ACC112 (cell line): ENCODE measurements at regions not wholly inside any gene's neighbourhood (a gene's known extent, or its start where the extent isn't known, plus 50 kb on each side); places are given as distances from the start of the nearest gene placed in this dataset.

ENCODE experiments used
- H2AFZ ChIP-seq: fragments of 200-600 bp; sonication (generic); one replicate; pipeline ENCODE4 v1.6.0; 2017; ENCODE audit warnings: antibody characterized with exemption, low read length; ENCODE audit not compliant: unreplicated experiment
- H3K27ac ChIP-seq: fragments of 200-600 bp; sonication (generic); 2 replicates; pipeline ENCODE4 v1.5.1; 2014; ENCODE audit warnings: low read depth, mild to moderate bottlenecking, antibody characterized with exemption, low read length, moderate library complexity
- H3K27me3 ChIP-seq: fragments of 200-600 bp; sonication (generic); 2 replicates; pipeline ENCODE4 v1.6.1; 2014; ENCODE audit warnings: mild to moderate bottlenecking, antibody characterized with exemption, low read length, moderate library complexity, mixed read lengths; ENCODE audit not compliant: insufficient read depth
- H3K36me3 ChIP-seq: fragments of 200-600 bp; sonication (generic); 2 replicates; pipeline ENCODE4 v1.6.1; 2016; ENCODE audit warnings: mild to moderate bottlenecking, antibody characterized with exemption, low read length, moderate library complexity, mixed read lengths; ENCODE audit not compliant: insufficient read depth
- H3K4me1 ChIP-seq: fragments of 200-600 bp; sonication (generic); one replicate; pipeline ENCODE4 v1.6.1; 2016; ENCODE audit warnings: low read length, mixed read lengths; ENCODE audit not compliant: insufficient read depth, unreplicated experiment, control insufficient read depth
- H3K4me3 ChIP-seq: fragments of 200-600 bp; sonication (generic); 2 replicates; pipeline ENCODE4 v1.5.1; 2014; ENCODE audit warnings: mild to moderate bottlenecking, low read depth, low read length
- H3K79me2 ChIP-seq: fragments of 200-600 bp; sonication (generic); one replicate; pipeline ENCODE4 v1.6.0; 2016; ENCODE audit warnings: low read length; ENCODE audit not compliant: control insufficient read depth, unreplicated experiment, insufficient read depth

GRCh38 chr7:116145245-116145852, 65.0 kb upstream of the TES start:
- peaks cover 5% of the 10 kb centered on the region for H3K4me1 ChIP-seq
- no peaks in the 10 kb centered on the region for H3K36me3 ChIP-seq
- no peak overlapping the region for H3K4me3 ChIP-seq
- H2AFZ ChIP-seq, result no peak overlapping the region
- H3K27ac ChIP-seq, result no peak overlapping the region
- no peaks in the 10 kb centered on the region for H3K27me3 ChIP-seq
- H3K79me2 ChIP-seq, result no peaks in the 10 kb centered on the region

DNA sequence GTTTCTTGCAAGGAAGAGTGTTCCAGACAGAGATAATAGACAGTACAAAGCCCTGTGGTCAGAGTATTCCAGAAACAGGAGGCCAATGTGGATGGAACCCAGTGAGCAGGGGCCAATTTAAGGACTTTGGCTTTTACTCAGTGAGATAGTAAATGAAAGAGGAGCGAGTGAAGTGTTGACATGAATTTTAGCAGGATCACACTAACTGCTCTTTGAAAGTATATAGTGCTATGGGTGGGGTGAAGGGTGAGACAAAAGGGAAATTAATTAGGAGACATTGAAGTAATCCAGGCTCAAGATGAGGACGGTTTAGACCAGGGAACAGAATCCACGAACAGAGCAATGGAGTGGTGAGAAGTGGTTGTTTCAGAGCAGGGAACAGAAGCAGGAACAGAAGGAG, 62.2 kb upstream of the TES start:
- H3K27me3 ChIP-seq, result no peaks in the 10 kb centered on the region
- H3K4me3 ChIP-seq, result no peak overlapping the region
- H3K36me3 ChIP-seq, result no peaks in the 10 kb centered on the region
- H2AFZ ChIP-seq, result no peak overlapping the region
- H3K79me2 ChIP-seq, result no peaks in the 10 kb centered on the region
- H3K27ac ChIP-seq, result no peak overlapping the region
- peaks cover 10% of the 10 kb centered on the region for H3K4me1 ChIP-seq

DNA sequence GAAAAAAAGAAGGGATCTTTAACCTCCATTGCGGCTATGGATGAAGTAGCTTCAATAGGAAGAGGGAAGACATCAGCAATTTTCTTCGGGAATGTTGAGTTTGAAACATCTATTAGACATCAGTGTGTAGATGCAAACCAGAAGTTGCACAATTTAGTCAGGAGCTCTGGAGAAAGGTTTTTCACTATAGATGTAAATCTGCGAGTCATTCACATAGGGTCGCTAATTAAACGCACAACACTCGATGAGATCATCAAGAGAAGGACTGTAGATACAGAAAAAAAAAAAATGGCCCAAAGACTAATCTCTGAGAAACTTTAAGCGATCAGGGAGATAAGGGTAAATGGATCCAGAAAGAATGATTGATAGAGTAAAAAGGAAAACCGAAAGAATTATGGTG, 61.7 kb upstream of the TES start:
- H3K4me1 ChIP-seq, result peaks cover 10% of the 10 kb centered on the region
- no peaks in the 10 kb centered on the region for H3K27me3 ChIP-seq
- no peak overlapping the region for H3K4me3 ChIP-seq
- H3K36me3 ChIP-seq, result no peaks in the 10 kb centered on the region
- H3K27ac ChIP-seq, result no peak overlapping the region
- no peaks in the 10 kb centered on the region for H3K79me2 ChIP-seq
- no peak overlapping the region for H2AFZ ChIP-seq

DNA sequence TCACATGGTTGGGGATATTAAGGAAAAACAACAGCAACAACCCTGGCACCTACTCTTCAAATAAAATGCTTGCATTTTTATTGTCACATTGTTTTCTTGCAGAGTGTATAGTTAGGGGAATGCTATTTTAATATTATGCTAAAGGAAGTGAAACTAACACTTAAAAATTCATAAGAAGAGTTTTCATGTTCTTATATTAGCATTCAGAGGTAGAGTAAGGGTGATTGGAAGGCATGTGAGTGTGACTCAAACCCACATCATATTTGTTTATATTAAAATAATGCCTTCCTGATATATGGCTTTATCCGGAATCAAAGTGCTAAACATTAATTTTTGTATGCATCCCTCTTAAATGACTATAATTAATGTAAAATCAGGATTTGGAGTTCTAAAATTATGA, 59.8 kb upstream of the TES start:
- Histone ChIP-seq H3K27ac (no peak overlapping the region), H3K4me1 (peaks cover 10% of the 10 kb centered on the region), H2AFZ (peak overlapping the region; percentile 59), H3K79me2 (no peaks in the 10 kb centered on the region), H3K4me3 (peak overlapping the region; percentile 35; the same call in 1 of the 2 replicates), H3K27me3 (no peaks in the 10 kb centered on the region), H3K36me3 (no peaks in the 10 kb centered on the region)

GRCh38 chr7:116152276-116152675, 58.1 kb upstream of the TES start:
- Histone ChIP-seq H3K79me2 (no peaks in the 10 kb centered on the region), H3K4me1 (peaks cover 10% of the 10 kb centered on the region), H3K27ac (no peak overlapping the region), H3K36me3 (no peaks in the 10 kb centered on the region), H3K27me3 (no peaks in the 10 kb centered on the region), H3K4me3 (no peak overlapping the region), H2AFZ (peak overlapping the region; percentile 1)

- Histone ChIP-seq H3K27ac (no peak overlapping the region), H3K79me2 (no peaks in the 10 kb centered on the region), H2AFZ (no peak overlapping the region), H3K27me3 (no peaks in the 10 kb centered on the region), H3K4me3 (no peak overlapping the region), H3K4me1 (peaks cover 10% of the 10 kb centered on the region), H3K36me3 (no peaks in the 10 kb centered on the region)
Measured at GRCh38 chr7:116153050-116153449, 57.3 kb upstream of the TES start.

DNA sequence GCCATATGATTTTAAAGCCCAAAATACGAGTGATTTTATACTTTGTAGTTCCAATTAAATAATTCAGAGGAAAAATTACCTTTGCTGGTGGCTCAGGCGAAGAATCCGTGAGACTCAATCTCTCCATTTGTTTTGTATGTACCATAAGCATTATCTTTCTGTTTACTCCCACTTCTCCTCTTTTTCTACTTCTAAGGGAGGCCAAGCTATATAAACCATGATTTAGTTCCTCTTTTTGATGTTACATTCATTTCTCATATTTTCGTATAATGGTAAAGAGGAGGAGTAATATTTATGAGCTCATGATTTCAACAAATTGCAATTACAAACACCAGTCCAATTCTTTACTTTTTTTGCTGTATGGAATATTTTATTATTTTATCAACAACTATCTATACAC, 50.6 kb upstream of the TES start:
- Histone ChIP-seq H3K27ac (no peak overlapping the region), H3K27me3 (no peaks in the 10 kb centered on the region), H3K79me2 (no peaks in the 10 kb centered on the region), H3K4me1 (no peaks in the 10 kb centered on the region), H3K36me3 (no peaks in the 10 kb centered on the region), H3K4me3 (no peak overlapping the region), H2AFZ (no peak overlapping the region)
